ENCODE measurements at regions not wholly inside any gene's neighbourhood (a gene's known extent, or its start where the extent isn't known, plus 50 kb on each side); places are given as distances from the start of the nearest gene placed in this dataset.

GRCh38 chr16:88316151-88316550 lies 66.6 kb upstream of the ZNF469 start:
- H2AK5ac ChIP-seq (ENCODE audit: low read depth, low read length): no peak overlapping the region
- CTCF ChIA-PET (ENCODE audit: partially characterized antibody): interaction anchor here (0.5 to 1.3 kb wide), 5 partner anchors 19 to 386 kb away, joined by 3 to 5 read pairs (median 4); no protein-coding TSS in a partner anchor
- H3K14ac ChIP-seq (ENCODE audit: insufficient read length): no peak overlapping the region
- no peaks in the 10 kb centered on the region for H3K36me3 ChIP-seq (ENCODE audit: control insufficient read depth in 2 of 4, insufficient read depth in 4 of 4, low read length in 3 of 4)
- DNase-seq (ENCODE audit: low read depth in 1 of 2, low spot score in 2 of 2) (no peak), FAIRE-seq (no peak)
- H4K5ac ChIP-seq (ENCODE audit: insufficient read length, low read depth, low read length): no peak overlapping the region
- H3K79me1 ChIP-seq (ENCODE audit: low read depth, low read length): no peaks in the 10 kb centered on the region
- no peak for TF ChIP-seq CEBPB (IDR thresholded peaks at IDR 0.05; ENCODE audit: low read depth, low read length)
- TF ChIP-seq ASH2L (IDR thresholded peaks at IDR 0.05; ENCODE audit: low read length): no peak
- no peak for TF ChIP-seq SIRT6 (IDR thresholded peaks at IDR 0.05; ENCODE audit: low read length)
- no peak overlapping the region for H3K23ac ChIP-seq (ENCODE audit: insufficient read length)
- no peaks in the 10 kb centered on the region for H4K20me1 ChIP-seq (replicated peaks in 1 of 2; ENCODE audit: control insufficient read depth in 1 of 2, insufficient read depth in 2 of 2, low read length in 2 of 2)
- POLR2A ChIA-PET (ENCODE audit: partially characterized antibody): no interaction called here
- H3K18ac ChIP-seq (ENCODE audit: extremely low read depth, low read length): no peak overlapping the region
- no peaks in the 10 kb centered on the region for H3K79me2 ChIP-seq (ENCODE audit: control insufficient read depth in 1 of 2, insufficient read depth in 2 of 2, low read length in 2 of 2)
- no peak overlapping the region for H4K91ac ChIP-seq (replicated peaks; ENCODE audit: insufficient read length, low read length)
- H4K8ac ChIP-seq (ENCODE audit: extremely low read depth, insufficient read depth, low read length): no peak overlapping the region
- no peak overlapping the region for H2BK5ac ChIP-seq (ENCODE audit: low read depth, low read length)
- no peaks in the 10 kb centered on the region; a peak in 1 of 7 replicates for H3K27me3 ChIP-seq (replicated peaks in 1 of 4; ENCODE audit: control insufficient read depth in 3 of 4, extremely low read depth in 1 of 4, insufficient read depth in 3 of 4, low read length in 3 of 4)
- H3K9me3 ChIP-seq (ENCODE audit: insufficient read depth in 2 of 2, low read depth in 1 of 2, low read length in 1 of 2): peaks cover 3 to 5% of the 10 kb centered on the region in 2 experiments; a peak in 2 of 4 replicates
- no peak overlapping the region for H3K4me2 ChIP-seq (ENCODE audit: insufficient read depth in 1 of 2, low read depth in 2 of 2, low read length in 2 of 2)
- no peak overlapping the region for H3K4ac ChIP-seq (replicated peaks; ENCODE audit: insufficient read length, low read depth, low read length)
- H2BK120ac ChIP-seq (replicated peaks; ENCODE audit: low read depth, low read length): no peak overlapping the region
- H2AFZ ChIP-seq (ENCODE audit: low read length): no peak overlapping the region
- no peaks in the 10 kb centered on the region; a peak in 1 of 7 replicates for H3K4me1 ChIP-seq (replicated peaks in 1 of 4; ENCODE audit: control insufficient read depth in 3 of 4, insufficient read depth in 4 of 4, low read length in 3 of 4)
- H2BK20ac ChIP-seq (ENCODE audit: low read length): no peak overlapping the region
- H3K23me2 ChIP-seq (ENCODE audit: low read depth, low read length): no peaks in the 10 kb centered on the region
- 88% methylated on average over 14 of the region's 17 CpGs; no CpG with 5 or more reads in 1 of the 2 experiments for WGBS, 2 experiments (ENCODE audit: extremely low coverage in 1 of 2, insufficient coverage in 1 of 2, insufficient read length in 1 of 2, insufficient replicate concordance in 2 of 2, low coverage in 1 of 2, low lambda C conversion rate in 2 of 2, missing lambda C conversion rate in 1 of 2)
- H3K27ac ChIP-seq (ENCODE audit: low read depth, low read length): no peak overlapping the region
- H3K9ac ChIP-seq (replicated peaks in 1 of 4; ENCODE audit: extremely low read depth in 1 of 4, low read depth in 3 of 4, low read length in 3 of 4): no peak overlapping the region
- H2BK15ac ChIP-seq (ENCODE audit: low read length): no peak overlapping the region
- H2BK12ac ChIP-seq (ENCODE audit: low read depth, low read length): no peak overlapping the region
- no peak overlapping the region for H3K4me3 ChIP-seq (ENCODE audit: extremely low read depth in 1 of 4, insufficient read depth in 2 of 4, low read depth in 3 of 4, low read length in 4 of 4)
- H3K56ac ChIP-seq (replicated peaks; ENCODE audit: insufficient read length, low read depth, low read length): no peak overlapping the region

Data from H1 (cell line).